GM18498 (cell line): ENCODE measurements at regions not wholly inside any gene's neighbourhood (a gene's known extent, or its start where the extent isn't known, plus 50 kb on each side); places are given as distances from the start of the nearest gene placed in this dataset.

Source experiments
- ATAC-seq: cut with Tn5 transposase; IDR thresholded peaks from one replicate; pipeline ENCODE4 v1.9.1; 2021; ENCODE audit warnings: mild to moderate bottlenecking, moderate library complexity; ENCODE audit not compliant: unreplicated experiment

DNA sequence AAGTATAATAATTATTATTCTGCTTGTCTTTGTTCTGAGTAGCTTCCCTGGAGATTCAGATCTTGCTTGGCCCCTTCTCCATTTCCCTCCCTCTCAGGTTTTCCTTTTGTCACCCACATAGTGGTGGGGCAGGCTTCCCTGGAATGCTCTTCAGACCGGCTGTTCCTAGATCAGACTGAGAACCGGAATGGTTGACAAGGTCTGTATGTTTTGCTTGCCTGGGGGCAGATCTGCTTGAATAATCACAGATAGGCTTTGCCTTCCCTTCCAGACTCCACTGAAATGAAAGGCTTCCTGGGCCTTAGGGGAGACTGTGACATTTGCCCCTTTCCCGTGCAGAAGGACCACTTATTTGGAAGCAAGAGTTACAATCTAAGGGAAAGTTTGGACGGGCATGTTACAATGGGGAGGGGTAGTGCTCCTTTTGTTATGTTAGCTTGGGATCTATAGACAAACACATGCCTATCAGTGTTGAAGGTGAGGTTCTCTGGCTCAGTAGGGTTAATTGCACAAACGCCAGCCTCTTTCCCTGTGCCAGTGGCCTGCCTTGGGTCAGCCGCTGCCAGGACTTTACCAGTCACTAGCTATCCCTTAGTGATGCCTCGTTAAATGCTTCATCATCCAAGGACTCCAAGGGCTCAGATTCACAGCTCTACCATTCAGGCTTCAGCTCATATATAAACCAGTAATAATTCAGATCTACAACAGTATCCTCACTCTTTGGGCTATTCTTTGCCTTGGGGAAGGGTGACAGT lies 178.6 kb downstream of the SNAPC1 start:
- no peak for ATAC-seq

DNA sequence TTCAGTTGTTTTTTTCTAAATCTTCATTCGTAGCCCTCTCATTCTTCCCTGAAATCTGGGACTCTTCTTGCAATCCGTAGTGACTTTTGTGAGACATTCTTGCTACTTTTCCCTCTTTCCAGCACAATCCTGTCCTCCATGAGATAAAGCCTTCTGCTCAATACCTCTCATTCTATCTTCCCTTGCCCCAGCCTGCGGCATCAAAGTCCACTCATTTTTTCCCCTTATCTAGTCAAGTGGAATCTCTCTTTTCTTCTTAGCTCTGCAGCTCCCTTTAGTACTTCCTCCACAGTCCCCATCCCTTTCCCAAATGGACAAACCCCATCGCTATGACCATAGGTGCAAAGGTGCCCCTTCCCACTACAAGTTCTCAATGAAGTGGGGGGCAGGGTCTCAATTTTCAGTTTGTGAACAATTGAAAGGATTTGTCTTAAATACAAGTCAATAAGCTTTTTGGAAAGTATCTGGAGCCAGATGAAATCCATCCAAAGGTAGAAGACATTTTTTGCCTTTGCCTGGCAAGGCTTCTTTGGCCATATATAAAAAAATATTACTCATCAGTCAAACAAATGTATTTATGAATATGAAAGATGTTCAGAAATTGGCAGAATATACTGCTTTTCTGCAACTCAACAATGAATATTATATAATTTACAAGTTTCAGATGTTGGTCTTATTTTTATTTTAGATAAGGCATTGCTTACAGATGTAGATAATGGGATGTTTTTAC lies 179.4 kb downstream of the SNAPC1 start:
- ATAC-seq = no peak

DNA sequence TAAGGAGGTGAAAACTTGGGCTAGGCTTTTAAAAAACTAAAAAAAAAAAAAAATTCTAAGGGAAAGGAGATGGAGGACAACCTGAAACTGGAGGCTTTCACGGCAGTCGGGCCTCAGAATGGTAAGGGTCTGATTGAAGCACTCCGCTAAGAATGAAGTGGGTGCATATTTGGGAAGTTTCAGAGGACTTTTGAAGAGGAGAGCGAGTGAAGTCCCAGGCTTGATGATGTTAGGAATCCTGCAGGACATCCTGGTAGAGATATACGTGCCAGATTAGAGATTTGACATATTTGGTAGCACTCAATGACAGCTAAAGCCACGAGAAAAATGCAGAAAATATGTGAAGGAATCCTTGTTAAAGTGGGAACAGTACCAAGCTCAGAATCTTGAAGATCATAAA lies 186.2 kb downstream of the SNAPC1 start:
- no peak for ATAC-seq

DNA sequence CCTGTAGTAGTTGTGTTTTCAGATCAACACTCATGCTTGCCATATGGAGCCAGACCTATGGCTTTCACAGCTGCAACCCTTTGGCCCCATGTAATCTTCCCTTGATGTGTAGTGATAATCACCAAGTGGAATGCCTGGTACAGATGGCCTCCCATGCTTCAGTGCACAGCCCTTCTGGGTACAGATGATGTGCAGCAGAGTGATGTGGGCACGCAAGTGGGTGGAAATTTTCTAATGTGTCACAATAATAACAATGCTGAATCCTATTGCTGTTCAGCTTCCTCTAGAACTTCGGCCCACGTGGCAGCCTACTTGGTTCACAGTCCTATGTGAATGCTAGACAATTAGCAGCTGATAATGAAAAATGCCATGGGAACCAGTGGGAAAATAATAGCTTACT lies 188.1 kb downstream of the SNAPC1 start:
- ATAC-seq = no peak

DNA sequence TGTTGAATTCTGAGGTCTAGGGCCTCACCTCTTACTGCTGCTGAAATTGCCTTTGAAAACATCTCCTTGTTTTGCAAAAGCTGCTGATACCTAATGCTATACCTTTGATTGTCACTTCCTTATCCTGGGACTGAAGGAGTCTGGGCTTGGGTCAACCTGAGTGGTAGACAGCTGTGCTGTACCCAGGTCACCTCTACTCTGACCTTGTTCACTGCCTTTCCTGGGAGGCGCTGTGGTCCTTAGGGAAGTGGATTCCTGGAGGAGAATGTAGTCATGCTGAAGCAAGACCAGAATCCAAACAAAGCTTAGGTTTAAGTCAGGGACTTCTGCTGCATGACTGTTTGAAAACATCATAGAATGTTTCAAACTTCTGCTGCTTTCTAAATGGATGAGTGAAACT lies 191.4 kb downstream of the SNAPC1 start:
- ATAC-seq = no peak

DNA sequence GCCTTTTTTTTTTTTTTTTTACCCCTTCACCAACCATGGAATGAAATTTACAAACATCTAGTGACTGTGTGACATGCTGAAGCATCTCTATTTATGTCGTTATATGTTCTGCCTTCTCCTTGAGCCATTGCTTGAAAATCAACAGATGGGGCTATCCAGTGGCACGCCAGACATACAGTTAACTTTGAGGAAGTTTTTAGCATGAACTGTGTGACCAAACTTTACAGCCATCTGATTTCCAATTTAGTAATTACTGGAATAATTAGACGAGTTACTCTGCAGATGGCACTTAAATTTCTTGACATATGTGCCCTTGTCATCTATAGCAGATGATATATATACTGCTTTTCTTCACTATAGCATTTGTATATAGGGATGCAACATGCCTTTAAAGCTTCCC lies 192.1 kb downstream of the SNAPC1 start:
- no peak for ATAC-seq

DNA sequence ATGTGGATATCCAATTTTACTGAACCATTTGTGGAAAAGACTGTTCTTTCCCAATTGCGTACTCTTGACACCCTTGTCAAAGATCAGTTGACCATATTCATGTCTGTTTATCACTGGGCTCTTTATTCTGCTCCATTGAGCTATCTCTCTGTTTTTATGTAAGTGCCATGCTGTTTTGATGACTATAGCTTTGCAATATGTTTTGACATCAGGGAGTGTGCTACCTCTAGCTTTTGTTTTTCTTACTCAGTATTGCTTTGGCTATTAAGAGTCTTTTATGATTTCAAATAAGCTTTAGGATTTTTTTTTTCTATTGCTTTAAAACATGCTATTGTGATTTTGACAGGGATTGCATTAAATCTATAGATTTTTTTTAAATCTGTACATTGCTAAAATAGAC lies 194.3 kb downstream of the SNAPC1 start:
- ATAC-seq = no peak

DNA sequence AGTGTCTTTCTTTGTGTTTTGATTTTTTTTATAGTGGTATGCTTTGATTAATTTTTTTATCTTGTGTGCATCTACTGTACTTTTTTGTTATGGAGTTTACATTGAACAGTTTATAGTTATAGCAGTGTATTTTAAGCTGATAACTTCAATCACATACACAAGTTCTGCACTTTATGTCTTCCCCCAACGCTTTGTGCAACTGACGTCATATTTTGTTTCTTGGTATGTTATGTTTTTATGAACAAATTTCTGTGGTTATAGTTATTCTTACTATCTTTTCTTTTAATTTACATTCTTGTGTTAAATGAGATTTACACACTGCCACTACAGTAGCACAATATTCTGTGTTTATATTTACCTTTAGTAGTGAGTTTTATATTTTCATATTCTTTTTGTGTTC lies 197.1 kb downstream of the SNAPC1 start:
- ATAC-seq = no peak

DNA sequence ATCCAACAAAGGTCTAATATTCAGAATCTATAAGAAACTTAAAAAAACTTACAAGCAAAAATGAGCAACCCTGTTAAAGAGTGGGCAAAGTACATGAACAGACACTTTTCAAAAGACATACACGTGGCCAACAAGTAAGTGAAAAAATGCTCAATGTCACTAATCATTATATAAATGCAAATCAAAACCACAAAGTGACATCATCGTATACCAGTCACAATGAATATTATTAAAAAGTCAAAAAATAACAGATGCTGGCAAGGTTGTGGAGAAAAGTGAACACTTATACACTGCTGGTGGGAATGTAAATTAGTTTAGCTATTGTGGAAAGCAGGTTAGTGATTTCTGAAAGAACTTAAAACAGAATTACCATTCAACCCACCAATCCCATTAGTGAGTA lies 199.1 kb downstream of the SNAPC1 start:
- ATAC-seq = no peak

DNA sequence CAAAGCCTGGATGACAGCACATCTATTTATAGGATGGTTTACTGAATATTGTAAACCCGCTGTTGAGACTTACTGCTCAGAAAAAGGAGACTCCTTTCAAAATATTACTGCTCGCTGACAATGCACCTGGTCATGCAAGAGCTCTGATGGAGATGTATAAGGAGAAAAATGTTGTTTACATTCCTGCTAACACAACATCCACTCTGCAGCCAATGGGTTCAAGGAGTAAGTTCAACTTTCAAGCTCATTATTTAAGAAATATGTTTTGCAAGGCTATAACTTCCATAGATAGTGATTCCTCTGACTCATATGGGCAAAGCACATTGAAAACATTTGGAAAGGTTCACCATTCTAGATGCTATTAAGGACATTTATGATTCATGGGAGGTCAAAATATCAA lies 201.7 kb downstream of the SNAPC1 start:
- no peak for ATAC-seq

DNA sequence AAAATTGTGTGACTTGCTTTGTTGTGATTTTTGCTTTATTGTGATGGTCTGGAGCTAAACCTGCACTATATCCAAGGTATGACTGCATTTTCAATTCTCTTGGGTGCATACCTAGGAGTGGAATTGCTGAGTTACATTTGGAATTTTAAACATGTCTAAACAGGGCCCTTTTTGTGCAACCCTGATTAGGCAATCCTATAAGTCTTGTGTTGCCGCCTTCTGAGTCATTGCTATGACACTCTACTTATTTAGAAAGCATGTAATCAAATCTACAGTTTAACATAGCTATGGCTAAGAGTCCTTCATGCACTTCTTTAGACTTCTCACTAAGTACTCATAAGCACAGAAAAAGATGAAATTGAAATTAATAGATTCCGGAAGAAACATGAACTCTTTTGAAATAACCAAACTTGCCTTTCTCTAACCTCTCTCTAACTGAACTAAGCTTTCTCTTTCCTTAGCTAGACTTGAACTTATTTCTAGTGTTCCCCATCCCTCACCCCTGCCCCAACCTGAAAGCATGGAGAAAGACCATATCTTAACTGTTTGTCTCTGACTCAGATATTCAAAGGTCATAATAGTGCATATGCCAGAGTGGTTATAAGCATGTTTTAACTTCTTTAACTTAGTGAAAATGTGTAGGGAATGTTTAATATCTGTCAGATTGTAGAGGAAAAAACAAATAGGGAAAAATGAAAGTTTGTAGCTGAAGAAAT lies 203.0 kb downstream of the SNAPC1 start:
- ATAC-seq = no peak

DNA sequence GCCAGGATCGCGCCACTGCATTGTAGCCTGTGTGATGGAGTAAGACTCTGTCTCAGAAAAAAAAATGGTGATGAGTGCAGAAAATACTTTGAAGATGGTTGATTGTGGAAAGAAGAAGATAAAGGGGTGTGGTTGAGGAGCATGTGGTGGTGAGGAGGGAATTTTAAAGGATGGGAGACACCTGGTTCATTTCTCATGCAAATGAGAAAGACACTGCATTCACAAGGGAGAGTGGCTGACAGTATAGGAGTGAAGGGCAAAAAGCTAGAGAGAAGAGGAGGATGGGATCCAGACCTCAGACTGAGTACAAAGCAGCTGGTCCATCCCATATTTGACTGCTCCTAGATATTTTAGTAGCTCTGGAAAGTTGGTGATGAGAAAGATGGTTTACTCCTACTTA lies 206.0 kb downstream of the SNAPC1 start:
- no peak for ATAC-seq

DNA sequence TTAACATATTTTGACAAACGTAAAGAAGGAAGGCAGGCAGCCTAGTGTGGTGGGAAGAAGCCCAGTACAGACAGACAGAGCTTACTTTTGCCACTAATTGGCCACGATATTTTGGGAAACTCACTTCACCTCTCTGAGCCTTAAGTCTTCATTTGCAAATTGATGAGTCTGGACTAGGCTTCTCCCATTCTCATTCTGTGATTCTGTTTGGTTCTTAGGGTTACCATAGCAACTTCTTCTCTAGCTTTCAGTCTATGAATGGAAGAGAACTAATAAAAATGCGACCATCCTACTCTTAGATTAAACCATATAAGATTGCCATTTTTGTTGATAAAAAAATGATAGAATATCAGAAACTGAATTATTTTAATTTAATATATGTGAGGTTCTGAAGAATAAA lies 210.5 kb downstream of the SNAPC1 start:
- ATAC-seq = no peak

DNA sequence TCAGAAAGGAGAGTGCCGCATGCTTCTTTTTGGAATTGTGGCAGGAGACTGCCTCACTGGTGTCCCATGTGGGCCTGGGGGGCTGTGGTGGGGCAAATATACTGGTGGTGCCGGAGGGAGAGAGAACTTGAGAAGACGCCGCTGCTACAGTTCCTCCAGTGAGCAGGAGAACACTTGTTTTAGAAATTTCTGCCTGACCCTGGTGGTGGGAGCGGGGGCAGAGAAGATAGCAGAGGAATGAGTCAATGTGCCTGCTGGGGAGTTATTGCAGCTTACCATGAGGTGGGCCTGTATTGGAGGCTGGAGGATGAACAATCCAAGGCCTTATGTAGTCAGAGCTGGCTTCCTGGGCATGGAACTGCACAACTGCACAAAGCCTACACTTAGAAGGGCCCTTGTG lies 211.8 kb downstream of the SNAPC1 start:
- no peak for ATAC-seq

DNA sequence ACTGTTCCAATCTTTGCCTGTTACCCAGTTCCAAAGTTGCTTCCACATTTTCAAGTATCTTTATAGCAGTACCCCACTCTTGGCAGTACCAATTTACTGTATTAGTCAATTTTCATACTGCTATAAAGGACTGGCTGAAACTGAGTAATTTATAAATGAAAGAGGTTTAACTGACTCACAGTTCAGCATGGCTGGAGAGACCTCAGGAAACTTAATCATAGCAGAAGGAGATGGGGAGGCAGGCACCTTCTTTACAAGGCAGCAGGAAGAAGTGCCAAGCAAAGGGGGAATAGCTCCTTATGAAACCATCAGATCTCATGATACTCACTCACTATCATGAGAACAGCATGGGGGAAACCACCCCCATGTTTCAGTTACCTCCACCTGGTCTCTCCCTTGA lies 215.0 kb downstream of the SNAPC1 start:
- ATAC-seq = no peak

DNA sequence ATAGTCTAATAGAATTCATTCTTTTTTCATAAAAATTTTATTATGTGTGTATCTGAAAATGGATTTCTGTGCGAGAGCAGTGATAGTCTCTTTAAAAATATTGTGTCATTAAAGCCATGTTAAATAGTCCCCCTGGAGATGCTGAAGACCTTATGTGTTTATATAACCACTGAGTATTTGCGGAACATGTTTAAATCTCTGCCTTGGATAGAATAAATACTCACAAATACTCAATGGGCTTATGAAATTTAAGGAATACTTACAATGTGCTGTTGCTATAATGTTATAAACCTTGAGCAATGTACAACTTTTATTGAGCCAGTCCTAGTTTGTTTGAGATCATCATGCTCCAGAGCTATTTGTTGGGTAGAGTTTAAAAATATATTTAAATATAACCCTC lies 226.0 kb downstream of the SNAPC1 start:
- no peak for ATAC-seq

DNA sequence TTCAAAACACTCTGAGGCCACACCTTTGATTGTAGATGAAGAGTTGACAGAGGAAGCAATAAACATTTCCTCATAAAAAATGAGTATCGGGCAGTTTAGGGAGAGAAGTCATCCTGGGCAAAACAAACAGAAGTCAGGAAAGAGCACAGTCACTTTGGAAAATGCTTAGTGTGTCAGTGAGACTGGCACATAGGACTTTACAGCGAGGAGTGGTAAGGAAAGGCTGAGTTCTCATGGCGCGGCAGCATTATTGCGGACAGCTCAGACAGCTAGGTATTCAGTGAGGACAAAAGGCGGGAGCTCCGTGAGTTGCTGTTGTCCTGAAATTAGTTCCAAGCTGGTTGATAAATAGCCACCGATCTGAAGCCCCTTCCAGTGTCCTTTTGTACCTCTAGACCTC lies 229.9 kb downstream of the SNAPC1 start:
- no peak for ATAC-seq

DNA sequence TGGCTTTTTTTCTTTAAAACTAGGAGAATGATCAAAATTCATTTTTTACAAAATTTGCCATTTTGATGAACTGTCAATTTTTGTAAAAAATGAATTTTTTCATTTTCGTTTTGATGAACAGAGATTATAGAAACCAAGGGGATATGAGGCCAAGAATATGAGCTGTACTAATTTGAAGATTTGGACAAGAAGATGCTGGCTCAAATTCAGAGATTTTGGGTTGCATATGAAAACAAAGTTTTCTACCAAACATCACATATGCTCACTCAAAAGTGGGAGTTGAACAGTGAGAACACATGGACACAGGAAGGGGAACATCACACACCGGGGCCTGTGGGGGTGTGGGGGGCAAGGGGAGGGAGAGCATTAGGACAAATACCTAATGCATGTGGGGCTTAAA lies 230.7 kb downstream of the SNAPC1 start:
- ATAC-seq = no peak

DNA sequence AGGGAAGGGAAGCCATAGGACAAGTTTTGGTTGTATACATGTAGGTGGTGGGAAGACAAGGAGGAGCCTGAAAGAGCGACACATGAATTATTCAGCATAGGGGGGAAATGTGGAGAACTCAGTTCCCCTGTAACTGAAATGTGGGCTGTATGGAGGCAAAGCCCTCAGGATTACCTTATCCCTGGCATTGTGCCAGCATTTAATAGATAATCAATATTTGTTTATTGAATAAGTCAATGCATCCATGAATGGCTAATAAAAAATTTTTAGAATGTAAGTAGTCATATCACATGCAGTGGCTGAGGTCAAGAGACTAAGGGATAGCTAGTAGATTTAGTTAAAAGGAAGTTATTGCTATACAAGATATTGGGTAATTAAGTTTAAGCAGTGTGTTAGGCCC lies 232.4 kb downstream of the SNAPC1 start:
- no peak for ATAC-seq

DNA sequence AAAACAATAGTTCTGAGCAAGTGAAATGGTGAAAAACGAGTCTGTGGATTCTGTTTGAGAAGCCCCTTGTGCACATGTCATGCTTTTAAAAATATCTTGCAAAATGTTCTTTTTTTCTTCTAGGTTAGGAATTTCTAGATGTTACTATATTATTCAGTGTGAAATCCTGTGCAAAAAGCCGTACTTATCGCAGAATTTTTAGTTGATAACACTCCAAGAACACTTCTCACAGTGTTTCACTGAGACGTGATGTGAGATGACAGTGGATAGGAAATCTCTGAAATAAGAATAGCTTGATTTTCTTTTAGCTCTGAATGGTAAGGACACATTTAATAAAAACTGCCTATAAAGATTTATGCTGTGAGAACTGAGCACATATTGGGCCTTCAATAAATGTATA lies 234.5 kb downstream of the SNAPC1 start:
- ATAC-seq = no peak

DNA sequence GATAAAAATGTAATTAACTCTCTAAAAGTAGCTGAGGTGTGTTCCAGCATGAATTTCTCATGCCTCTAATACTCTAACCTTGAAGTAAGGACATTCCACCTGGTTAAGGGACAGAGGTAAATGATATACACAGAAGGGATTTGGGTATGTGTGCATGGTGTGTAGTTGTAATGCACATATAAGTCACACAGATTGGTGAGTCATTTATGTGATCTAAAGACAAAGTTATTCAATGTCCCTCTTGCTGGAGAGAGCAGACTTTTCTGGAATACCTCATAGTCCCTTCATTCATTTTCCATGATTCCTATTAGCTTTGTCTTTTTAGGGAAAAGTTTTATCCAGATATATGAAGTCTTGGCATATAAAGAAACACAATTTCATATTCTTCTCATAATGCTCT lies 234.9 kb downstream of the SNAPC1 start:
- ATAC-seq = no peak

DNA sequence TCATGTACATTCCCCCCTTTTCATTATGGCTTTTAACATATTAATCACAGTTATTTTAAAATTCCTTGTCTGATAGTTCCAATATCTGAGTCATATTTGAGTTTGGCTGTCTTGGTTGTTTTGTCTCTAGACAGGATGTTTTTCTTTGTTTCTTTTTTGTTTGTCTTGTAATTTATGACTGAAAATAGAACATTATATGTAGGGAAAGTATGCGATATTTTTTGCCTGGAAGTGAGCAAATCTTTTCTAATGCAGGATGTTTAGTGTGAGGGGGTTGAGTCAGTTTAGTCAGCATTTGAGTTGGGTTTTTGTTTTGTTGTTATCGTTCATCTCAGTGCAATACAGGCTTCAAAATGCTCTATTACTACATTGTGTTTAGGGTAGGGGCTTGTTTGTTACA lies 239.7 kb downstream of the SNAPC1 start:
- ATAC-seq = no peak
